Stimulated activated CD4-positive, alpha-beta T cell treated with anti-CD3 and anti-CD28 coated beads, Interleukin-2, amount 100 ng/mL, for 48 hours (primary cell): ENCODE measurements at regions not wholly inside any gene's neighbourhood (a gene's known extent, or its start where the extent isn't known, plus 50 kb on each side); places are given as distances from the start of the nearest gene placed in this dataset.

ENCODE experiments used
- DNase-seq, 2 donors: peaks; one replicate each; pipeline ENCODE4 v3.0.0-alpha.2; 2020

DNA sequence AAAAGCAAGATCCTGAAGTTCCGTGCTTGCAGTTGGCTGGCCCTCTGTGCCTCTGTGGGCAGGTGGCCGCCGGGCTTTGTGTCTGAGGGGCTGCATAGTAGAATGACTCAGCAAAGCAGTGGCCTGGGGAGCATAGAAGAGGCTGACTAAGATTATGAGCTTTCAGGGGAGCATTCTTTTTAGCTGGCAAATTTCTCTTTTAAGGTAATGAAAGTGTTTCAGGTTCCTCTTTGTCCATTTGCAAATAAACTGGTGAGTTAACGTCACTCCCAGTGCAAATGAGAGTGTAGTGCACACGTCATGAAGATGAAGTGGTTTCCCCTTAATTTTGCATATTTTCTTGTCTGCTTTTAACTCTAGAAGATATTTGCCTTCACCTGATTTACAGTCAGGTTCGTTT is 98.6 kb downstream of the BCL2L11 start:
- DNase-seq = no peak

DNA sequence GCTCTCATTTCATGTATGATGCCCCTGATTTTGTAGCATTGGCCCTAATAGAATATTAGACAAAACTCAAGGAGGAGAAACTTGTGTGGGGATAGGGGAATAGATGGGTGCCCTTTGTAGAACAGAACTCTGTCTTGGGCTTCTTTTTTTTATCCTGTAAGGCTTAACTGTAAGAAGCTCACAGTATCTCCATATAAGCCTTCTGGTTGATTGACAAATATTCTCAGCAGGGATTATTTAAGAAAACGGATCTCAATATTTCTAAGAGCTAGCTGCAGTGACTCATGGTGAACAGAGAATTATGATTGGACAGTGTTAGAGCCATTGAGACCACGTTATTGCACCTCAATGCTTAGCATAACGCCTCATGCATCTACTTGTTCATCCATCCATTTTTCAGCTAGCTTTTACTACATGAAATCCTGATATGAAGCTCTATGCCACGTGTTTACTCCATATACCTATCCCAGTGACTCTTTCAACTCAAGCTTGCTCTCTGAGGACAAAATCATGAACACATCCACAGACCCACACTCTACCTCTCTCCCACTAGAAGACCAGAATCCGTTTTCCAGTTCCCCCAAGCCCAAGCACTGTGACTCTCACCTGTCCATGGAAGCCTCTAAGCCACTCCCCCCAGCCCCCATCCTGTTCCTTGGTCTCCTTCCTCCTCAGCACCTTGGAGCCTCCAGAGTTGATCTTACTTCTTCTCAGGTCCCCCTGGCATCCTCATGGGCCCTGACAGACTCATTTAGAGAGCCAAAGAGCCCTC is 99.2 kb downstream of the BCL2L11 start:
- no peak for DNase-seq

DNA sequence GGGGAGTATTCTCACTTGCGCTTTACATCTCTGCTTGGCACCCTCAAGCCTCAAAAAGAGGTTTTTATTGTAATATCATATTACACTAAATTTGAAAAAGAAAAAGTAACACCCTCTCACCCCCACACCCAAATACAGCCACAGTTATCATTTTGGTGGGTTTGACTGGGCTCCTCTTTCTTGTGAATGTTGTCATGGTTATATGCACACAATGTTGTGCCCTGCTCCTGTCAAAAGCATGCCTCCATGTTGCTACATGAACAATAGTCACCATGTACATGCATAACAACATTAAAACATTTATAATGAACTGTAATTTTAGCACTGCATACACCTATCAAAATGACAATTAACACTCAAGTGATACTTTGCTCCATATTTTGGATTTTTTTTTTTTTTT is 100.2 kb downstream of the BCL2L11 start:
- no peak for DNase-seq

DNA sequence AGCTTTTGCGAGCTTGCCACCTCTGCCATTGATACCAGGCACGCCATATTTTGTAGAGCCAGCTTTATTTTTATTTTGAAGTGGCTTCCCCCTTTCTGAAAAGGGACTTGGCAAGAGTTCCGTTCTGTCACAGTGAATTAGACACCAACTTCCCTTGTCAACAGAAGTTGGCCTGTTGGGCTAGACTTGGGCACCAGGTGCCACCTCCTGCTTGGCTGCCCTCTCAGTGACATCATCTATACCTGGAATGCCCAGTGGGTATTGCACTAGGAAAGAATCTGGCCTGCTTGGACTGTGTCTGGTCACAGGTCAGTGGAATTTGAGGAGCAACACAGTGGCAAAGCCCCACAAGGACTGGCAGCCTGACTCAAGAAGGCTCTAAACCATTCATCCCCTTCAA is 101.0 kb downstream of the BCL2L11 start:
- DNase-seq = no peak

DNA sequence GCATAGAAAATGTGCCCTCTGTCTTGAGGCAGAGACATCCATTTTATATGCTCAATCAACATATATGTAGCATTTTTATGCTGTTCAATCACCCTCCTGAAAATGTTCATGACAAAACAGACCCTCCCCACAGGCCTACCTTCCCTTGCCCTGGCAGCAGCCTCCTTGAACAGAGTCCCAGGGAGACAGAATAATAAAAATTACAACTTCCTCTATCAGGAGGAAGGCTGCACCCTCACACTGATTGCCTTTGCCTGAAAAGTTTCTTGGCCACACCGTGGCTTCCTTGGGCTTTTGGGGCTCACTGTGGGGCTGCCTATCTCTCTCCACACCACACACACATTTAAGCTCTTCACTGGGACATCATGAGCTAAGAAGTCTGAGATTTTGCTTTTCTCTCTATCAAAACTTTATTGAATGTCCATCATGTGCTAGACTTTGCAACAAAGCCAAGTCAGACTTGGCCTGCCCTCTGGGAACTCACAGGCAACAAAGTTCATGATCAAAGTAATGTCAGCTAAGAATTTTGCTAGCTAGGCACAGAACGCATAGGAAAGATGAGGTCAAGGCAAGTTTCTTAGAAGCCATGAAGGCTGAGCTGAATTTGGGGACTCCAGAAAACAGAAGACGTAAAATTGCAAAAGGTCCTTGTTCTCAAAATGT is 101.6 kb downstream of the BCL2L11 start:
- DNase-seq = no peak

DNA sequence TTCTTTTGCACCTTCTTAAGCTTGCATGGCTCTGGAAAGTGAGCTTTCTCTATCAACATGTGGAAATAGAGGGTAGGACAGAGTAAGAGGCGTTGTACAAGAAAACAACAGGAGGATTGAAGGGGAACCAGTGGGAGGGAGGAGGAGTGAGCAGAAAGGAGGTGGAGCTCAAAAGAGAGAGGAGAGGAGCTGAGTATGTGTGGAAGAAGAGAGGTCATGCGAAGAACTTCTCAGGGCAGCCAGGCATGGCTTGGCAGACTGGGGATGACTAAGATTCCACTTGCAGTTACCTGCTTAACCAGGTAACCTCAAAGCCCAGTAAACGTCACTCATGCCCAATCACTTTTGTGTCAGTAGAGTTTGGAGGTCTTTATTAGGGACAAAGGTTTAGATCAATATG is 105.1 kb downstream of the BCL2L11 start:
- DNase-seq = no peak

DNA sequence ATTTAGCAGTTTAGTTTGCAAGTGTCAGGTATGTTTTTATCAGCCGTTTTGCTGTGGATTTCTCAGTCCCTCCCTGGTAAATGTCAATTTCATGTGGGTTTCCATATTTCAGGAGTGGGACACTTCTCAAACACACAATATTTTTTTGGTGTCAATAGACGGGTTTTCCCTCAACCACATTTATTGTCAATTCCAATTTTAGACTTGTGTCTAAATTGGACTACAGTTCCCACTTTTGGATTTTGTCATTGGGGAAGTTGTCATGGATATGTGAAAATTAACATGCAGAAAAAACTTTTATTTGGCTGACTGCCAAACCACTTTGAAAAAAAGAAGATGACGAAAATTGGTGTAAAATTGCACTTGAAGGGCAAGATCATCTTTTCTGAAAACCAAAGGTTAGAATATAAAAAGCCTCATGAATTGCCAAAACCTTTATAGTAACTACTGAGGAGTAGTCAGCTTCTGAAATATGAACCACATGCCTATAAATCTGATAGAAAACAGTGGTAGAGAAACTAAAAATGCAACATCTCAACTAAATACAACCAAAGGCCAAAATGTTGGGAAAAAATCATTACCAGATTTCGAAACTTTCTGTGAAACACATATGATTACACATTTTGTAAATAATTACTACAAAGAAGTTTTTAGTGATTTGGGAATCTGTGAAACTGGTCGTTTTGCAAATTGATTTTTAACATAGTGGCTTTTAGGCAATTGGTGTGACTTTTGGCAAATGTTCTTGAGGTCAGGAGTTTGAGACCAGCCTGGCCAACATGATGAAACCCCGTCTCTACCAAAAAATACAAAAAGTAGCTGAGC is 106.4 kb downstream of the BCL2L11 start:
- no peak for DNase-seq

DNA sequence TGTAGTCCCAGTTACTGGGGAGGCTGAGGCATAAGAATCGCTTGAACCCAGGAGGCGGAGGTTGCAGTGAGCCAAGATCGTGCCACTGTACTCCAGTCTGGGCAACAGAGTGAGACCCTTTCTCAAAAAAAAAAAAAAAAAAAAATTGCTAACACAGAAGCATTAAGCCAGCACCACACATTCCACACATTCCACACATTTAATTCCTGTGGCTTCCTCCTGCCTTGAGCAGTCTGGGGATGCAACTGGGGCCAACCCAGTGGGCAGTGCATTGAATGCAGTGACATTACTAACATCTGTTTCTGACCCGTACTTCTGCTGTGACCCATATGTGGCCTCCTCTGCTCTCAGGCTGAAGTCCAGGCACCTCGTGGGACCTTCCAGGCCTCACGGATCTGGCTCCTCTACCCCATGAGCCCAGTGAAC is 107.0 kb downstream of the BCL2L11 start:
- no peak for DNase-seq

DNA sequence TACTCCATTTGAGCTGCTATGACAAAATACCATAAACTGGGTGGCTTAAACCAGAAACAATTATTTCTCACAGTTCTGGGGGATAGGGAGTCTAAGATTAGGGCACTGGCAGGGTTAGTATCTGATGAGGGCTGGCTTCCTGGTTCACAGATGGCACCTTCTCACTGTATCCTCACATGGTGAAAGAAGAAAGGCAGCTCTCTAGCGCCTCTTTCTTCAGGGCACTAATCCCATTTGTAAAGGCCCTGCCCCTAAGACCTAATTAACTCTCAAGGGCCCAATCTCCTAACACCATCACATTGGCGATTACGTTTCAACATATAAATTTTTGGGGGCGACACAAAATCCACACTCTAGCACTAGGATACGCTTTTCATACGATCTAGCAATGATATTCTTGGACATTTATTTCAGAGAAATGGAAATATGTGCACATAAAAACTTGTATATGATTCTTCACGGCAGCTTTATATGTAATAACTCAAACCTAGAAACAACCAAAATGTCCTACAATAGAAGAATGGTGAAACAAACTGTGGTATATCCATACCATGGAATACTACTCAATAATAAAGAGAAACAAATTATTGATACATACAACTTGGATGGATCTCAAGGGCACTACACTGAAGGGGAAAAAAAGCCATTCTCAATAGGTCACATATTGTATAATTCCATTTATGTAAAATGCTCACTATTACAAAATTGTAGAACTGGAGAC is 111.0 kb downstream of the BCL2L11 start:
- DNase-seq = no peak

DNA sequence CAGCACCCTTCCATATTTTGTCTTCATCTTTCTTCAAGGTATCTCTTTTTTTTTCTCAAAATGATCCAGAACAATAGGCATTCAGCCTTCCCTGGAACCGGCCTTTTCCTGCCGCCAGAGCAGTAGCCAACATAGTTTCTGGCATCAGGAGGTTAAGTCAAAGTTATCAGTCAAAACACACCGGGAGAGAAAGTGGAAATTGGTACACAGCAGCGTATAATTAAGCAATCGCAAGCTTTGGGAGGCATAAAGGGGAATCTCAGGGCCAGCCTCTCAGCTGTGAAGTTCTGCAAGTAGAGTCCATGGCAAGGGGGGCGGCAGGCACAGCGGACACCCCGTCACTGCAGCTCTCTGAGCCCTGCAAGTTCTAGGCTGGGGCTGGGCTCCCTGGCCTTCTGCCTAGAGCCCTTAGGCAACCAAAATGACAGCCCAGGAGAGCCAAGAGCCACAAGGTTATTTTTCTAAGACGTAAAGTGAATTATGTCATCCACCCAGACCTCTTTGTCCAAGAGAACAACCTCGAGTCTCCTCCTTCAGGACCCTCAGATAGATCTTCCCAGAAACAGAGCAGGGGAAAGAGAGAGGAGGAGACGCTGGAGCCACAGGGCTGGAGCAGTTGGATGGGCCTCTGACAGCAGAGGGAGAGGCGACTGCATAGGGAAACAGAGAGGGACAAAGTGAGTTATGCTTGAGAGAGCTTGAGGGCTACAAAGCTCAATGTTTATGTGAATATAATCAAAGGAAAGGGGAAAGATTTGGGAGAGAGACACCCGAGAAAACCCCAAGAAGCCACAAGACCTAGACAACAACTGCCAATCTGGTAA is 114.7 kb downstream of the BCL2L11 start:
- no peak for DNase-seq

DNA sequence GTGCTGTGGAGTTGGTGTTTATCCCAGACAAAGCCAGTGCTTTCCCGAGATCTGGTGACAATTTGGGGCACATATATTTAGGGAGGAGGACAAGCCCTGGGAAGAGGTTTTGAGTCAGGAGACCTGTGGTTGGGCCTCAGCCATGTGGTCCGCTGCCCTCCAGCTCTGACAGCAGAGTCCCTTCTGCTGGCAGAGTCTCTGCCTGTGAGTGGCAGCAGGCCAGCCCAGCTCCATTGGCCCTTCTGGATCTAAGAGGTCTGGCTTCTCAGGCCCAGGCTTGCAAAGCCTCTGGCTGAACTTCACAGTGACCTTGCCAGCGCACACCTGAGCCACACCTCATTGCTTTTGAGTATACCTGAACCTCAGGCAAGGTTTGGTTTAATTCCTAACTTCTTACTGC is 115.3 kb downstream of the BCL2L11 start:
- no peak for DNase-seq

DNA sequence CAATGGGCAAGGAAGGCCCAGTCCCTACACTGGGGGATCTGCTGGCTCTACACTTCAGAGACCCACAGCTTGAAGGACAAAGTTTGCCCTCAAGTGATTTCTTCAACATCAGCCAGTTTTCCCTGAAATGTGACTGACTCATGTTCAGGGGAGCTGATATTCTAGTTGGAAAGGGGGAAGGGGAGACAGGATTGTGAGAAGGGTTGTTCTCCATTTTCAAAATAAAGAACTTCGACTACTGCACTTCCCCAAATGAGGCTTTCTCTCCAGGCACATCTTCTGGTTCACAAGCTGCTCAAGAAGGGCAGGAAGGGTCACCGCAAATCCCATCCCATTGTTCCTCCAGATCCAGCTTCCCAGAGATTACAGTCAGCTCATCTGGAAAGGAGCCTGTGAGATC is 117.6 kb downstream of the BCL2L11 start:
- no peak for DNase-seq

DNA sequence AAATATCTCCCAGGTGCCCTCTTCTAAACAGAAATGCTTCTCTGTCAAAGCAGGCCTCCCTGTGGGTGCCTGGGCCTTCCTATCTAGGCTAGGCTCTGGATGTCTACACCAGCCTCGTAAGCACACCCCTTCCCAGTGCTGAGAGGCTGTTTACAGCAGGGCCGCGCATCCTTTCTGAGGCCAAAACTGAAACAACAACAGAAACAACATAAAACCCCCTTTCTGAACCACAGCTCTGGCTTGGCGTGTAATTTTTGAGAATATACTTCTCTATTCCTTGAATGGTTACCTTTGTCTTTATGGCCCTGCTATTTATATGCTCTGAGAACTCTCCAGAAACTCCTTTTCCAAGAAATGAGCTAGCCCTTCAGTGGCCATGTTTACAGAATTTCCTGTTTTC is 118.4 kb downstream of the BCL2L11 start:
- no peak for DNase-seq

DNA sequence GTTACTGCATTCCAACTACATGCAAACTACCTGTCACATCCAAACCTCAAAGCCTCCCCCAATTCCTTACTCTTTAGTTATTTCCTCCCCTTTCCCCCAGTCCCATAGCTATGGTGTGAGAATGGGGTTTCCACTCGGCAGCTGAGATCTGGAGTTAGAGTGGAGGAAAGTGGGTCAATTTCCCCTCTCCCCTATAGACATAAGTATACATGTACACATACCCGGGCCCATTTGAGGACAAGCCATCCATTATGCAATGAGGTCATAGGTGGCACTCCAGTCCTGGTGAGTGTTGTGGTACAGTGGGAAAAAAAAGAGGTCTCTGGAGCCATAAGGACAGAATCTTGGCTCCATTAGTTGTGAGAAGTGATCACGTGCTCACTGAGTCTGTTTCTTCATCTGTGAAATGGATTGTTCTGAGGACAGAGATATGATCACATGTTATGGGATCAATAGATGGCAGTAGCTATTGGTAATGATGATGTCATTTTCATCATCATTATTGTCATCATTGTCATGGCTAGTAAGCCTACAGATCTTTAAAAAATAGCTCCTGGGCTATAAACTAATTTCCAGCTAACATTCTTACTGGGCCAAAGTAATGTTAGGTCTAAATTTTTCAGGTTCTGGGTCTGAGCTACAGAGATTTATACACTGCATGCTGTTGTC is 119.0 kb downstream of the BCL2L11 start:
- no peak for DNase-seq

DNA sequence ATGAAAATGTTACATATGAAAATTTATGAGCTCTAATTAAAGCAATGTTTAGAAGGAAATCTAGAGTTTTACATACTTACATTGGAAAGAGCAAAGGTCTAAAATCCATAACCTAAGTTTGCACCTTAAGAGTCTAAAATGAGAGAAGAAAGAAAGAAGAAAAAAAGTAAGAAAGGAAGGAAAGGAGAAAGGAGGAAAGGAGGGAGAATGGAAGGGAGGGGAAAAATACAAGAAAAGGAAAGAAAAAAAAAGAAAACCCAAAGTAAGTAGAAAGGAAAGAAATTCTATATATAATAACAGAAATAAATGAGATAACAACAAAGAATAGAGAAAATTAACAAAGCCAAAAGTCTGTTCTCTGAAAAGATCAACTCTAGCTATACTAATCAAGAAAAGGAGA is 122.6 kb downstream of the BCL2L11 start:
- DNase-seq = no peak

DNA sequence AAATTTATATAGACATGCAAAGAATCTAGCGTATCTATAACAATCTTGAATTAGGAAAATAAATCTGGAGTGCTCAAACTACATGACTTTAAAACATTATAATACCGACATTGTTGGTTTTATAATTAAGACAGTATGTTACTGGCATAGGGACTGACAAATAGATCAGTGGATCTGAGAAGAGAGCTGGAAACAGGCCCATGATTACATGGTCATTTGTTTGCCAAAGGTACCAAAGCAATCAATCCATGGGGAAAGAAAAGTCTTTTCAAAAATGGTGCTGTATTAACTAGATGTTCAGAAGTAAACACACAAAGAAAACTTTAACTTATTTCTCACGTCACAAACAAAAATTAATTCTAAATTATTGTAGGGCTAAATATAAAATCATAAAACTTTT is 124.2 kb downstream of the BCL2L11 start:
- no peak for DNase-seq

DNA sequence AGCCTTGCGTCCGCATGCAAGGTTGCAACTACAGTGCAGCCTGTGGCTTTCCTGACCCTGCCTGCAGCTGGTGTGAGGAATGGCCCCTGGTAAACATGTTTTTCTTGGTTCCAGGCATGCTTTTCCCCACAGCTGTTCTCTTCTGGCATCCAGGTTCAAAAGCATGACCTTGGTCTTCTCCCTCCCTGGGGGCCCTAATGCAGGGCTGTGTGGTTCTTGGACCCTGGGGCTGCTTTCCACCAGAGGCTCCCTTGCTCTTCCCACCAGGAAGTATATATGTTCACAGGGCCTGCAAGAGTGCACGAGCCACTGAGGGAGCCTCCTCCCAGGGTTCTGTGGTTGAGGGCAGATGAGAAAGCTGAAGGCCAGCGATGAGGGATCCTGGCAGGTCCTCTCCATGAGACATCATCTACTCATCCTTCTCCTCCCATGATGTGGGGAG is 125.9 kb downstream of the BCL2L11 start:
- no peak for DNase-seq

DNA sequence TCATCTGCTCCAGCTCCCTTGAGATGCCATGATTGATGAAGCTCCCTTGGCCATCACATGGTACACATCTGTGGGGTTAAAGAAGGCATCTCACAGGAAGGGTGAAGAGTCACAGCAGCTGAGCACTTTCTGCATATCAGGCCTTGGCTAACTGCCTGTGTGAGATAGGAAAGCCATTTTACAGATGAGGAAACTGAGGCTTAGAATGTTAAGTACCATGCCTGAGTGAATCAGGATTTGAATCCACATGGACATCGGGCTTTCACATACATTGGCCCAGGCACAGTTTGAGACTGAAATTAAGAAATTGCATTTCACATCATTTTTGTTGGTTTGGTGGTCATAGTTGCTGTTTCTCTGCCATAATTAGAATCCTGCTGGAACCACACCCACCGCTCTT is 126.8 kb downstream of the BCL2L11 start:
- DNase-seq = no peak

DNA sequence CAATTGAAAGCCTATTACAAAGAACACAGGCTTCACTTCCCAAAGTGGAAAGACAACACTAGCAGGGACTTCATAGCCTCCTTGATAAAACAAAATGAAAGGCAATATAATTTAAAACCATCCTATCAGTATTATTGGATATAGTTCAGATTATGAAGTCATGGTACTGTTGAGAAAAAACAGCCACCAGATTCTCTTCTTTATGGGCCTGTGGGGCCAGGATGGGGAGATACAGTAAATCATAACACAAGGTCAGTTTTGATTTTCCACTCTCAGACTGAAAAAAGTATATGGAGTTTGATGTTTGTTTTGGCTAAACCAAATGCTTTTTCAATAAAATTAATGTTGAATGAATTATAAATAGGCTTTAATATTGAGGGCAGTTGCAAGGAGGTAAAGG is 129.1 kb downstream of the BCL2L11 start:
- no peak for DNase-seq

DNA sequence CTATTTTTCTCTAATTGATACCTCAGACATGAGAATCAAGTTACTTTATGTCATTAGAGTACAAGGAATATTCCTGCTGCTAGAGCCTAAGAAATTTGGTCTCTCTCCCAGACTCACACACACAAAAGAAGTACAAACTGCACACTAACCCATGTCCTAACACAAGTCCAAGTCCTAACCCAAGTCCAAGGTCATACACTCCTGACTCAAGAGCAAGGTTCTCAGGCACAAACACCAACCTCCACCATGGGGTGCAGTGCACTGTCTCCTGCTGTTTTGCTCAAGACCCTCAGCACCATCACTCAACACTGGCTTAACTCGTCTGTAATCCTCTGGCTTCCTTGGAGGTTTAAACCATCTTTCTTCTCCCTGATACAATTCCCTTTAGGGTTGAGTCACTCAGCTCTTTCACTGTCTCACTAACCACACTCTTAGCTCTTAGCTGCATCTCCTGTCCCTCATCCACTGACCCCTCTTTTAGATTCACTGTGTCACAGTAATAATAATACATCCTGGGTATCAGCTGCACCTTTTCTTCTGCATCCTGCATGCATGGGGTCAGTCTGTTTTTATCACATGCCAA is 129.8 kb downstream of the BCL2L11 start:
- DNase-seq = no peak

DNA sequence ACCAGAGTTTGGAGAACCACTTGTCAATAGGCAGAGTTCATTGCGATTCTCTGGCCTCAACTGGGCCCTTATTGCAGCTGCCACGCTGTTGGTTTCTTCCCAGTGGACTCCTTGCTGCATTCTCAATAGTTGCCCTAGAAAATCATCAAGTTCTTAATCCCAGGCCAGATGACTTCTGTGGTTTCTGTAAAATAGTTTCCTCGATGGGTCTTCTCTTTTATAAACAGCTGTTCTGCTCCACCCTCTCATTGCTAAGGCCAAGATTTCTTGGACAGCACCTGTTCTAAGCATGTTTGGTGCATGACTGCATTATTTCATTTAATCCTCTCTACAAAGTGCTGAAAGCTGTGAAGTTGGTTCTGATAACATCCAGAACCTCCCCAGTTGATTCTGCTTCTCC is 131.0 kb downstream of the BCL2L11 start:
- DNase-seq = no peak
